ENCODE measurements at regions not wholly inside any gene's neighbourhood (a gene's known extent, or its start where the extent isn't known, plus 50 kb on each side); places are given as distances from the start of the nearest gene placed in this dataset.

GRCh38 chr5:165333623-165334022, 1828.2 kb downstream of the MAT2B start:
- Histone ChIP-seq H3K27me3 (no peaks in the 10 kb centered on the region), H3K9me3 (no peaks in the 10 kb centered on the region), H3K4me1 (no peaks in the 10 kb centered on the region), H3K36me3 (no peaks in the 10 kb centered on the region), H3K4me3 (ENCODE audit: low read depth, low read length) (no peak overlapping the region)
- no peak for DNase-seq
- TF ChIP-seq CTCF (IDR thresholded peaks at IDR 0.05; ENCODE audit: low read depth, low read length): no peak

DNA sequence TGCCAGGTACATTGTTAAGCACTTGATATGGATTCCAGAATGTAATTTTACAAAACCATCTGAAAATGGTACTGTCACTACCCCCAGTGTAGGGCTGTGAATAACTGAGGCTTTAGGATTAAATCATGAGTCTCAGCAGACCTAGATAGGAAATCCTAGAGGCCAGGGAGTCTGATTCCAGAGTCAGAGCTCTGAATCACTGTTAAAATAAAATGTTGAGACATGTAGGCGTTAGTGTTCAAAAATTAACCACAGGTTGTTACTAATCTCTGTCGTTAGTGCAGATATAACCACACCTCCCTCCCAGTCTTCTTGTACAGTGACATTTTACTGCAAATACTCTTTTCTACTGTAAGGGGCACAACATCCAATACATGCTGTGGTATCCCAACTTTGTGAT, 1828.8 kb downstream of the MAT2B start:
- no peak overlapping the region for H3K4me3 ChIP-seq (ENCODE audit: low read depth, low read length)
- DNase-seq: no peak
- no peaks in the 10 kb centered on the region for H3K9me3 ChIP-seq
- TF ChIP-seq CTCF (IDR thresholded peaks at IDR 0.05; ENCODE audit: low read depth, low read length): no peak
- H3K36me3 ChIP-seq: no peaks in the 10 kb centered on the region
- H3K27me3 ChIP-seq: no peaks in the 10 kb centered on the region
- H3K4me1 ChIP-seq: no peaks in the 10 kb centered on the region

DNA sequence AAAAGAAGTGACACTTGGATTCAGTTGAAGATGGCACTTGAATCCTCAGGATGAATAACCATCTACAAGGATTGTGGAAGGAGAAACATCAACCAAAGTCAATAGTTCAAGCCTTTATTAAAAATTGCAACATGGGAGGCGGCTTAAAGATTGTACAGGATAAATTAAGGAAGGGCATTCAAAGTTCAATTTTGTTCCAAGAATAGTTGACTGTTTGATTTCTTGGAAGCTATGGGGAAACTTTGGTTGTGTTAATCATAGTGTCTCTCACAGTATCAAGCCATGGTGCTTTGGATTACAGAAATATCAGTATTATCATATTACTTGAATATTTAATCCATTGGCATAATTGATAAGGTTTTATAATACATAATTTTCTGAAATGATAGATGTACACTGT, 1844.3 kb downstream of the MAT2B start:
- TF ChIP-seq CTCF (IDR thresholded peaks at IDR 0.05; ENCODE audit: low read depth, low read length): no peak
- no peak for DNase-seq
- no peaks in the 10 kb centered on the region for H3K4me1 ChIP-seq
- H3K27me3 ChIP-seq: no peaks in the 10 kb centered on the region
- no peaks in the 10 kb centered on the region for H3K9me3 ChIP-seq
- no peak overlapping the region for H3K4me3 ChIP-seq (ENCODE audit: low read depth, low read length)
- H3K36me3 ChIP-seq: no peaks in the 10 kb centered on the region

- H3K36me3 ChIP-seq: no peaks in the 10 kb centered on the region
- no peak for DNase-seq
- H3K9me3 ChIP-seq: no peaks in the 10 kb centered on the region
- H3K27me3 ChIP-seq: no peaks in the 10 kb centered on the region
- no peak for TF ChIP-seq CTCF (IDR thresholded peaks at IDR 0.05; ENCODE audit: low read depth, low read length)
- no peak overlapping the region for H3K4me3 ChIP-seq (ENCODE audit: low read depth, low read length)
- H3K4me1 ChIP-seq: no peaks in the 10 kb centered on the region
Measured at GRCh38 chr5:165351342-165351741, 1845.9 kb downstream of the MAT2B start.

- no peaks in the 10 kb centered on the region for H3K27me3 ChIP-seq
- H3K9me3 ChIP-seq: no peaks in the 10 kb centered on the region
- no peak for DNase-seq
- H3K4me1 ChIP-seq: no peaks in the 10 kb centered on the region
- no peaks in the 10 kb centered on the region for H3K36me3 ChIP-seq
- no peak for TF ChIP-seq CTCF (IDR thresholded peaks at IDR 0.05; ENCODE audit: low read depth, low read length)
- no peak overlapping the region for H3K4me3 ChIP-seq (ENCODE audit: low read depth, low read length)
Measured at GRCh38 chr5:165360366-165360765, 1854.9 kb downstream of the MAT2B start.

- Histone ChIP-seq H3K27me3 (no peaks in the 10 kb centered on the region), H3K4me3 (ENCODE audit: low read depth, low read length) (no peak overlapping the region), H3K4me1 (no peaks in the 10 kb centered on the region), H3K9me3 (no peaks in the 10 kb centered on the region), H3K36me3 (no peaks in the 10 kb centered on the region)
- no peak for TF ChIP-seq CTCF (IDR thresholded peaks at IDR 0.05; ENCODE audit: low read depth, low read length)
- no peak for DNase-seq
Measured at GRCh38 chr5:165360784-165361542, 1855.5 kb downstream of the MAT2B start.

All from BE2C (cell line).